CD4-positive, alpha-beta T cell treated with Interleukin-4 for 4 hours (primary cell): ENCODE measurements at regions not wholly inside any gene's neighbourhood (a gene's known extent, or its start where the extent isn't known, plus 50 kb on each side); places are given as distances from the start of the nearest gene placed in this dataset.
A peak's percentile ranks its signal among the peaks of the same experiment; 100 is the strongest.
"Not testable (repeated sequence)": the region's sequence is repeated elsewhere in the genome, so short reads cannot be mapped to it uniquely, and the experiment has no call there.

Experiments
- DNase-seq: peaks from one replicate; pipeline ENCODE4 v3.0.0-alpha.2; 2020

- DNase-seq: no peak
Measured at GRCh38 chr3:106423321-106424225, 554.8 kb upstream of the CBLB start.

GRCh38 chr3:106425026-106425425 is 556.2 kb upstream of the CBLB start:
- DNase-seq: no peak

- no peak for DNase-seq
Measured at GRCh38 chr3:106425916-106426315, 557.1 kb upstream of the CBLB start.

- DNase-seq: peak; percentile 15
Measured at GRCh38 chr3:106428565-106428994, 559.8 kb upstream of the CBLB start.

GRCh38 chr3:106431721-106432120 is 562.9 kb upstream of the CBLB start:
- DNase-seq: no peak

- no peak for DNase-seq
Measured at GRCh38 chr3:106435899-106436453, 567.2 kb upstream of the CBLB start.

- no peak for DNase-seq
Measured at GRCh38 chr3:106438887-106439286, 570.1 kb upstream of the CBLB start.

- no peak for DNase-seq
Measured at GRCh38 chr3:106440672-106441071, 571.9 kb upstream of the CBLB start.

- no peak for DNase-seq
Measured at GRCh38 chr3:106446271-106446670, 577.5 kb upstream of the CBLB start.

- no peak for DNase-seq
Measured at GRCh38 chr3:106447723-106448301, 579.0 kb upstream of the CBLB start.

GRCh38 chr3:106448372-106448966 is 579.7 kb upstream of the CBLB start:
- DNase-seq: not testable (repeated sequence)

GRCh38 chr3:106452096-106452495 is 583.3 kb upstream of the CBLB start:
- DNase-seq: no peak

GRCh38 chr3:106454497-106454896 is 585.7 kb upstream of the CBLB start:
- DNase-seq: no peak

- DNase-seq: peak; percentile 6
Measured at GRCh38 chr3:106457281-106458180, 588.7 kb upstream of the CBLB start.

GRCh38 chr3:106458952-106459351 is 590.1 kb upstream of the CBLB start:
- DNase-seq: no peak

- no peak for DNase-seq
Measured at GRCh38 chr3:106466881-106467280, 598.1 kb upstream of the CBLB start.

GRCh38 chr3:106473576-106474475 is 605.0 kb upstream of the CBLB start:
- no peak for DNase-seq

GRCh38 chr3:106482451-106482850 is 613.6 kb upstream of the CBLB start:
- DNase-seq: no peak

GRCh38 chr3:106485217-106485616 is 616.4 kb upstream of the CBLB start:
- DNase-seq: no peak

- DNase-seq: no peak
Measured at GRCh38 chr3:106485802-106486201, 617.0 kb upstream of the CBLB start.

- not testable (repeated sequence) for DNase-seq
Measured at GRCh38 chr3:106486945-106487639, 618.3 kb upstream of the CBLB start.
